ENCODE measurements at regions not wholly inside any gene's neighbourhood (a gene's known extent, or its start where the extent isn't known, plus 50 kb on each side); places are given as distances from the start of the nearest gene placed in this dataset.
"Not testable (repeated sequence)": the region's sequence is repeated elsewhere in the genome, so short reads cannot be mapped to it uniquely, and the experiment has no call there.

DNA sequence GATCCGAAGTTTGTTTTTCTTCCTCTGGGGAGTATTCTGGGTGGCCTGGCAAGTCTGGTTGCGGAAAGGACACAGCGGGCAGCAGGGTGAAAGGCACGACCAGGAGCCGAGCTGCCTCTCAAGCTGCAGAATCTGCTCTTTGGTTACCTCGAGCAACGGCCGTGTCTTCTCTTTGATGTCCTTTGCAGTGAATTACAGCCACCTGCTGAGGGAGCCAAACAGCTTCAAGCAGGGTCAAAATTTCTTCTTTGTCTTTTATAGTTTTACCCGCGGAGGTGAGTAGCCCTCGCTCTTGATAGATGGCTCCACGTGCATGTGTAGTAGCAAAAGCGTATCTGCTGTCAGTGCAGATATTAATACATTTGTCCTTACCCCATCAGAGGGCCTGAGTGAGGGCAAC lies 177.3 kb upstream of the MBL2 start:
- H3K4me3 ChIP-seq (ENCODE audit: low read length): no peak overlapping the region
- no peaks in the 10 kb centered on the region for H3K9me3 ChIP-seq (ENCODE audit: low read depth, low read length)
- H3K27me3 ChIP-seq (ENCODE audit: insufficient read depth, low read length): no peaks in the 10 kb centered on the region
- H3K4me1 ChIP-seq (ENCODE audit: insufficient read depth, low read length): no peaks in the 10 kb centered on the region

DNA sequence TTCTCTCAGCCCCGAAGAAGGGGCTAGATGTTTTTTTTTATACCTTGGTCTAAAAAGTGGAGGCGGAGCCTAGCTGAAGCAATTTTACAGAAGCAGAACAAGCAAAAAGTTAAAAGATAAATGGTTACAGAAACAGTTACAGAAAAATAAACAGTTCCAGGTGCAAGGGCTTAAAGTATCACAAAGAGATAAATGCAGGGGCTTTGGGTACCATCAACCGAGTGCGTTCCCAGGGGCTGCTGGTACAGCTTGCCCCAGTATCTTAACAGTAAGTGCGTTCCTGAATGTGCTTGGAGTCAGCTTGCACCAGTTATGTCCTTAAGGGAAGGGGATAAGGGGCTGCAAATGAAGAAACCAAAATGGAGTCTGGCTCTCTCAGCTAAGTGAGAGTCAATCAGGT lies 173.9 kb upstream of the MBL2 start:
- Histone ChIP-seq H3K27me3 (ENCODE audit: insufficient read depth, low read length) (no peaks in the 10 kb centered on the region), H3K4me1 (ENCODE audit: insufficient read depth, low read length) (no peaks in the 10 kb centered on the region), H3K9me3 (ENCODE audit: low read depth, low read length) (no peaks in the 10 kb centered on the region), H3K4me3 (ENCODE audit: low read length) (no peak overlapping the region)

GRCh38 chr10:52945521-52945920 lies 172.9 kb upstream of the MBL2 start:
- H3K9me3 ChIP-seq (ENCODE audit: low read depth, low read length); H3K4me3 ChIP-seq (ENCODE audit: low read length); H3K27me3 ChIP-seq (ENCODE audit: insufficient read depth, low read length); H3K4me1 ChIP-seq (ENCODE audit: insufficient read depth, low read length): not testable (repeated sequence)

GRCh38 chr10:52940921-52941320 lies 168.3 kb upstream of the MBL2 start:
- Histone ChIP-seq H3K27me3 (ENCODE audit: insufficient read depth, low read length) (no peaks in the 10 kb centered on the region), H3K4me1 (ENCODE audit: insufficient read depth, low read length) (no peaks in the 10 kb centered on the region)

GRCh38 chr10:52939894-52940293 lies 167.3 kb upstream of the MBL2 start:
- no peaks in the 10 kb centered on the region for H3K27me3 ChIP-seq (ENCODE audit: insufficient read depth, low read length)
- H3K4me3 ChIP-seq (ENCODE audit: low read length): no peak overlapping the region
- H3K9me3 ChIP-seq (ENCODE audit: low read depth, low read length): no peaks in the 10 kb centered on the region
- no peaks in the 10 kb centered on the region for H3K4me1 ChIP-seq (ENCODE audit: insufficient read depth, low read length)

More at GRCh38 chr10:52940921-52941320, 168.3 kb upstream of the MBL2 start:
- H3K9me3 ChIP-seq (ENCODE audit: low read depth, low read length): no peaks in the 10 kb centered on the region
- H3K4me3 ChIP-seq (ENCODE audit: low read length): no peak overlapping the region

DNA sequence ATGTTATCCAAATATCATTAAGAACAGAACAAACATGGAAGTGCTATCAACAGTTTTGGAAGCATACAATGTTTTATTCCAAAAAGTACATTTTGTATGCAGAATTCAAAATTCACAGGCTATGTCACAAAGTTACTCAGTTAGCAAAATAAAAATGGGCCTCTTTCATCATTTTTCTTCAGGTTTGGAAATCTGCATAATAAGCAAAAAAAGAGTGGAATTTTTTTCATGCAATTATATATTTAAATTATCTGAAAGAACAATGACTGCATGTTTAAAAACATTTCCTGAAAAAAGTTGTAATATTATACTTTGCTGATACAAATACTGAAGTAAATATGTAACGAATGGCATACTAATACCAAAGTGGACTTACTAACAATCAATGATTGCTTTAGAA lies 161.2 kb upstream of the MBL2 start:
- H3K4me3 ChIP-seq (ENCODE audit: low read length): no peak overlapping the region

GRCh38 chr10:52927678-52928077 lies 155.1 kb upstream of the MBL2 start:
- Histone ChIP-seq H3K27me3 (ENCODE audit: insufficient read depth, low read length) (no peaks in the 10 kb centered on the region), H3K4me1 (ENCODE audit: insufficient read depth, low read length) (no peaks in the 10 kb centered on the region), H3K4me3 (ENCODE audit: low read length) (no peak overlapping the region), H3K9me3 (ENCODE audit: low read depth, low read length) (no peaks in the 10 kb centered on the region)

More for the DNA sequence above, 161.2 kb upstream of the MBL2 start:
- Histone ChIP-seq H3K9me3 (ENCODE audit: low read depth, low read length) (no peaks in the 10 kb centered on the region), H3K27me3 (ENCODE audit: insufficient read depth, low read length) (no peaks in the 10 kb centered on the region), H3K4me1 (ENCODE audit: insufficient read depth, low read length) (no peaks in the 10 kb centered on the region)

DNA sequence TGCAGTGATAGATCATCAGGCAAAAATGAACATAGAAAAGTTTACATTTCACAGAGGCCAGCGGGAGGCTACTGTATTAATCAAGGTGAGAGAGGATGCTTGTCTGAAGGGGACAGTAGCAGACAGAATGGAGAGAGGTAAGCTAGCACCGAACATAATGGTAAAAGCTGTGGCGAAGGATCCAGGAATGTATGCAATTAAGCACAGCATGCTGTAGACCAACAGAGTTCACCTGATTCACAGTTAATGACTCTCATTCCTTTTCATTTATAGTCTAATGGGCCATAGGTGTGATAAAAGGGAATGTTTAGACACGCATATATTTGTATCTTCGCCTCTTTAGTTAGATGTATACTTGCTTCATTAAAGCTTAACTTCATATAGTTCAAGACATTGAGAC lies 150.9 kb upstream of the MBL2 start:
- H3K4me3 ChIP-seq (ENCODE audit: low read length): no peak overlapping the region
- no peaks in the 10 kb centered on the region for H3K9me3 ChIP-seq (ENCODE audit: low read depth, low read length)
- no peaks in the 10 kb centered on the region for H3K4me1 ChIP-seq (ENCODE audit: insufficient read depth, low read length)
- H3K27me3 ChIP-seq (ENCODE audit: insufficient read depth, low read length): no peaks in the 10 kb centered on the region

DNA sequence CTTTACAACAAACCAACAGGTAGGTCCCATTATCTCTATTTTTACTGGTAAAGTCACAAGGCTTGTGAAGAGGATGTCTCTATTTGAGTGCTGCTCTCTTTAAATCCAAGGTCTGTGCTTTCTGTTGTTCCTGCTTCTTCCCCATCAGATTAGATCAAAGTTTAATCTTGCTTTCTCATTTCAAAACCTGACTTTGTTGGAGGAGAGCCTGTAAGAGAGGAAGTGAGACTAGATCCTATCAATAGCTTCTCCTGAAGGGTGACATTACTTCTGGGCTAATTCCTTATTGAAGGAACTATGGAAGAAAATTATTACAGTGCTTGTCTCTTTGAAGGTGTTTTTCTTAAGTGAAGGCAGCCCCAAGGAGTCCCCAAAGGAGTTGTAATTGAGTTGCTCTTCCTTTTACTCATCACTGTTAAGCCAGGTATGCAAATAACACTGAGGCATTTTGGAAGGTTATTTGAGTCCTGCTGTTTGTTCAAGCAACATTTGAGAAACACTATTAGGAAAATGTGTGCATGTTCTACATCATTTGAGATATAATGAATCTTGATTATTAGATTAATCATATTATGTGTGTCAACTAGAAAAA lies 146.2 kb upstream of the MBL2 start:
- Histone ChIP-seq H3K4me1 (ENCODE audit: insufficient read depth, low read length) (no peaks in the 10 kb centered on the region), H3K27me3 (ENCODE audit: insufficient read depth, low read length) (no peaks in the 10 kb centered on the region)

DNA sequence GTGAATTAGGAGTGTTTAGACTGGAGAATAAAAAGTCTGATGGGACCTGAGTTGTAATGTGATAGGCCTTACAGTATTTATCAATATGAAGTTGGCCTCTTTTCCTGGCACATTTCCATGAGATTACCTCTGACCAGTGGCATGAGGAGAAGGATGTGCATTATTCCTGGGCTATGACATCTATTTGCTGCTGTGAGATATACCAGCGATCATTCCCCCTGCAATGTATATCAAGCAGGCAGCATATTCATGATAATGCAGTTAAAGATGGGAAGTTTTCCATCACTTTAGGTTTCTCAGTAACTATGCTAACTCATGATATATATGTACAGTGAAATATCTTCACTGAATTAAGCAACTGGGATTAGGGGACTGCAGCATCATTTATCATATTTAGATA lies 142.8 kb upstream of the MBL2 start:
- Histone ChIP-seq H3K27me3 (ENCODE audit: insufficient read depth, low read length) (no peaks in the 10 kb centered on the region), H3K4me1 (ENCODE audit: insufficient read depth, low read length) (no peaks in the 10 kb centered on the region), H3K4me3 (ENCODE audit: low read length) (no peak overlapping the region), H3K9me3 (ENCODE audit: low read depth, low read length) (no peaks in the 10 kb centered on the region)

More for the DNA sequence above, 146.2 kb upstream of the MBL2 start:
- H3K4me3 ChIP-seq (ENCODE audit: low read length): no peak overlapping the region
- no peaks in the 10 kb centered on the region for H3K9me3 ChIP-seq (ENCODE audit: low read depth, low read length)

DNA sequence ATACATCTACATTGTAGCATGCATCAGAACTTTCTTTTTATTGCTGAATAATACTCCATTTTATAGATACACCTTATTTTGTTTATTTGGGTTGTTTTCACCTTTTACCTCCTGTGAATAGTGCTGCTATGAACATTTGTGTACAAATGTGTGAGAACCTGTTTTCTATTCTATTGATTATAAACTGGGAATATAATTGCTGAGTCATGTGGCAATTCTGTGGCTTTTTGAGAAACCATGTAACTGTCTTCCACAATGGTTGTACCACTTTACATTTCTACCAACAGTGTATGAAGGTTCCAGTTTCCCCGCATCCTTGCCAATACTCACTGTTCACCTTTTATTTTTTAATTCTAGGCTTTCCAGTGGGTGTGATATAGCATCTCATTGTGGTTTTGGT lies 138.6 kb upstream of the MBL2 start:
- Histone ChIP-seq H3K4me1 (ENCODE audit: insufficient read depth, low read length) (no peaks in the 10 kb centered on the region), H3K4me3 (ENCODE audit: low read length) (no peak overlapping the region), H3K9me3 (ENCODE audit: low read depth, low read length) (no peaks in the 10 kb centered on the region), H3K27me3 (ENCODE audit: insufficient read depth, low read length) (no peaks in the 10 kb centered on the region)

- Histone ChIP-seq H3K4me1 (ENCODE audit: insufficient read depth, low read length) (no peaks in the 10 kb centered on the region), H3K4me3 (ENCODE audit: low read length) (no peak overlapping the region), H3K9me3 (ENCODE audit: low read depth, low read length) (no peaks in the 10 kb centered on the region), H3K27me3 (ENCODE audit: insufficient read depth, low read length) (no peaks in the 10 kb centered on the region)
These were observed 135.9 kb upstream of the MBL2 start for GRCh38 chr10:52908478-52908877.

- Histone ChIP-seq H3K9me3 (ENCODE audit: low read depth, low read length) (no peaks in the 10 kb centered on the region), H3K27me3 (ENCODE audit: insufficient read depth, low read length) (no peaks in the 10 kb centered on the region), H3K4me3 (ENCODE audit: low read length) (no peak overlapping the region), H3K4me1 (ENCODE audit: insufficient read depth, low read length) (no peaks in the 10 kb centered on the region)
These were observed 133.5 kb upstream of the MBL2 start for GRCh38 chr10:52906046-52906445.

GRCh38 chr10:52903397-52903938 lies 130.9 kb upstream of the MBL2 start:
- Histone ChIP-seq H3K27me3 (ENCODE audit: insufficient read depth, low read length) (no peaks in the 10 kb centered on the region), H3K9me3 (ENCODE audit: low read depth, low read length) (no peaks in the 10 kb centered on the region), H3K4me1 (ENCODE audit: insufficient read depth, low read length) (no peaks in the 10 kb centered on the region), H3K4me3 (ENCODE audit: low read length) (no peak overlapping the region)

GRCh38 chr10:52900593-52900992 lies 128.0 kb upstream of the MBL2 start:
- no peaks in the 10 kb centered on the region for H3K4me1 ChIP-seq (ENCODE audit: insufficient read depth, low read length)
- no peaks in the 10 kb centered on the region for H3K9me3 ChIP-seq (ENCODE audit: low read depth, low read length)
- H3K27me3 ChIP-seq (ENCODE audit: insufficient read depth, low read length): no peaks in the 10 kb centered on the region
- no peak overlapping the region for H3K4me3 ChIP-seq (ENCODE audit: low read length)

DNA sequence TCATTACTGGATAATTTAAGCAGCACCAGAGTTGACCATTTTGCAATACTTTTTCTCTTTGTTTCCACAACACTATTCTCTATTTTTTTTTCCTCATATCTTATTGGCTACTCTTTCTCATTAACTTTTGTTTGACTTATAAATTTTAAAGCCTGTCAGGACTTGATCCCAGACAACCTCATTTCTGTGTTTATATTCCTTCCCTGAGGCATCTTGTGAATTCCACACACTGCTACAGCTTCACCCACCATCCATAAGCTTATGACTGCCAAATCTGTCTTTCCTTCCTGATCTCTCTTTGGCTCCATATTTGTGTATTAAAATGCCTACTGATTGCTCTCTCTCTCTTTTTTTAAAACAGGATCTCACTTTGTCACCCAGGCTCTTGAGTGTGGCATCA lies 124.6 kb upstream of the MBL2 start:
- Histone ChIP-seq H3K27me3 (ENCODE audit: insufficient read depth, low read length) (no peaks in the 10 kb centered on the region), H3K4me1 (ENCODE audit: insufficient read depth, low read length) (no peaks in the 10 kb centered on the region), H3K9me3 (ENCODE audit: low read depth, low read length) (no peaks in the 10 kb centered on the region), H3K4me3 (ENCODE audit: low read length) (no peak overlapping the region)

Measured in mononuclear cell (primary cell).